GM12878 (cell line): ENCODE measurements at regions not wholly inside any gene's neighbourhood (a gene's known extent, or its start where the extent isn't known, plus 50 kb on each side); places are given as distances from the start of the nearest gene placed in this dataset.
A peak's percentile ranks its signal among the peaks of the same experiment; 100 is the strongest.

ENCODE experiments used
- ATAC-seq: fragments of 200-7000 bp; cut with Tn5 transposase; 3 replicates; pipeline ENCODE4 v1.9.1; 2020; ENCODE audit warnings: mild to moderate bottlenecking, moderate library complexity
- BruUV-seq: library from RNA; stranded (reverse); fragments of 400-500 nt; replicated peaks from 2 replicates; lab custom pipeline; 2021; lab: Mats Ljungman, UMichigan
- CTCF ChIA-PET: fragments of 300-600 bp; sonication (Branson Sonifier 250); formaldehyde crosslinking; extraction: SDS; loops from one replicate; lab custom pipeline; 2021; ENCODE audit warnings: inconsistent platforms; lab: Yijun Ruan, JAX
- POLR2A ChIA-PET: fragments of 350-600 bp; formaldehyde crosslinking; extraction: SDS; loops from one replicate; lab custom pipeline; 2021; ENCODE audit warnings: inconsistent platforms; lab: Charles Lee
- RAD21 ChIA-PET: fragments of 300-600 bp; sonication (Branson Sonifier 250); formaldehyde crosslinking; loops from one replicate; lab custom pipeline; 2023; ENCODE audit warnings: antibody characterized with exemption; ENCODE audit not compliant: unreplicated experiment; lab: Charles Lee
- SMC1A ChIA-PET: fragments of 300-600 bp; sonication (Branson Sonifier 250); formaldehyde crosslinking; loops from one replicate; lab custom pipeline; 2023; ENCODE audit not compliant: unreplicated experiment, uncharacterized antibody; lab: Charles Lee
- DNase-seq: peaks from one replicate; pipeline ENCODE4 v3.0.0-alpha.2; 2011; ENCODE audit warnings: low read depth, low spot score
- FAIRE-seq: peaks from 3 replicates; lab custom pipeline; 2011; peaks lifted over from hg19 to GRCh38; lab: Jason Lieb, UNC
- H2AFZ ChIP-seq: 2 replicates; pipeline ENCODE4 v1.6.0; 2011; ENCODE audit warnings: low read depth, low read length, control low read depth; ENCODE audit not compliant: control insufficient read depth
- H3K27ac ChIP-seq: 2 replicates; pipeline ENCODE4 v1.5.1; 2011; ENCODE audit warnings: control low read depth; ENCODE audit not compliant: control insufficient read depth, insufficient read depth
- H3K27me3 ChIP-seq, 2 experiments: replicated peaks in 1 of 2; 2 replicates each; pipeline versions ENCODE4 v1.6.0 to v1.6.1; 2011; ENCODE audit warnings: low read length in 1 of 2; ENCODE audit not compliant: control insufficient read depth in 2 of 2, insufficient read depth in 2 of 2
- H3K36me3 ChIP-seq, 2 experiments: 2 replicates each; pipeline ENCODE4 v1.5.1; 2011; ENCODE audit warnings: low read length in 1 of 2; ENCODE audit not compliant: control insufficient read depth in 2 of 2, insufficient read depth in 2 of 2
- H3K4me1 ChIP-seq: 2 replicates; pipeline ENCODE4 v1.6.1; 2011; ENCODE audit warnings: mild to moderate bottlenecking, low read length, moderate library complexity, mixed read lengths; ENCODE audit not compliant: control insufficient read depth, insufficient read depth
- H3K4me2 ChIP-seq: 2 replicates; pipeline ENCODE4 v1.6.0; 2011; ENCODE audit warnings: control low read depth; ENCODE audit not compliant: control insufficient read depth, insufficient read depth
- H3K4me3 ChIP-seq: fragments of 200-600 bp; sonication (generic); 2 replicates; pipeline ENCODE4 v1.5.1; 2016
- H3K79me2 ChIP-seq: 2 replicates; pipeline ENCODE4 v1.6.0; 2011; ENCODE audit warnings: low read length; ENCODE audit not compliant: control insufficient read depth, insufficient read depth
- H3K9ac ChIP-seq: 2 replicates; pipeline ENCODE4 v1.8.0; 2011; ENCODE audit warnings: low read length, control low read depth, mixed read lengths; ENCODE audit not compliant: control insufficient read depth, insufficient read depth
- H3K9me3 ChIP-seq: replicated peaks from 3 replicates; pipeline ENCODE4 v1.5.1; 2011; ENCODE audit warnings: mild to moderate bottlenecking, low read length; ENCODE audit not compliant: control insufficient read depth, insufficient read depth
- H4K20me1 ChIP-seq: 2 replicates; pipeline ENCODE4 v1.6.0; 2011; ENCODE audit not compliant: control insufficient read depth, insufficient read depth
- BMI1 ChIP-seq: fragments of 450-650 bp; IDR thresholded peaks from 2 replicates; pipeline ENCODE4 v1.6.1; 2016; ENCODE audit warnings: mild to moderate bottlenecking, moderate library complexity, borderline replicate concordance
- CTCF ChIP-seq, 3 experiments: IDR thresholded peaks in 2 of 3; conservative IDR thresholded peaks in 1 of 3; 2 replicates each; pipeline ENCODE4 v1.5.1; 2011; ENCODE audit warnings: low read depth in 3 of 3, low read length in 3 of 3, mild to moderate bottlenecking in 3 of 3, control low read depth in 2 of 3, moderate library complexity in 2 of 3, inconsistent platforms in 1 of 3, mixed read lengths in 1 of 3; ENCODE audit not compliant: control insufficient read depth in 2 of 3, insufficient read depth in 1 of 3; ENCODE audit errors: extremely low read depth in 1 of 3
- TCF3 ChIP-seq: IDR thresholded peaks from 2 replicates; pipeline ENCODE4 v1.6.1; 2012; ENCODE audit warnings: low read depth, mild to moderate bottlenecking, low read length, borderline replicate concordance; ENCODE audit not compliant: insufficient read depth
- ZNF24 ChIP-seq: fragments of 450-650 bp; IDR thresholded peaks from 2 replicates; pipeline ENCODE4 v1.6.1; 2017; ENCODE audit warnings: antibody characterized with exemption, mild to moderate bottlenecking
- ZNF274 ChIP-seq: IDR thresholded peaks from one replicate; pipeline ENCODE4 v1.8.0; 2011; ENCODE audit not compliant: insufficient read length, insufficient read depth
- WGBS: methylation state at CpG from one replicate; pipeline ENCODE4 v1.1.6; 2016; ENCODE audit warnings: low lambda C conversion rate; ENCODE audit not compliant: insufficient replicate concordance, insufficient coverage; ENCODE audit errors: missing lambda C conversion rate; 5-methylcytosine and 5-hydroxymethylcytosine counted together
- in situ Hi-C: fragments of 300-500 bp; cut with MboI; formaldehyde crosslinking; loops from 9 replicates; pipeline ENCODE4 v1.14.3; 2018; ENCODE audit warnings: mixed read lengths
- intact Hi-C: fragments of 100-400 bp; cut with micrococcal nuclease; formaldehyde crosslinking; loops from one replicate; pipeline ENCODE4 v1.14.2; 2022; ENCODE audit not compliant: unreplicated experiment

GRCh38 chr13:88068975-88069374, 397.8 kb downstream of the SLITRK5 start:
- H3K27ac ChIP-seq: no peak overlapping the region
- BruUV-seq: no TSS peak
- no peak for DNase-seq
- ChIA-PET POLR2A (no interaction called here), SMC1A (interaction anchor here (1.0 to 1.7 kb wide), 2 partner anchors 995 to 998 kb away, joined by 4 read pairs; no protein-coding TSS in a partner anchor), CTCF (interaction anchor here (1.4 to 2.1 kb wide), 2 partner anchors 10 to 16 kb away, joined by 4 to 10 read pairs; no protein-coding TSS in a partner anchor), RAD21 (no interaction called here)
- peak in 1 of 3 experiments; percentile 10; a peak in 1 of 6 replicates for TF ChIP-seq CTCF (IDR thresholded peaks at IDR 0.05 in 2 of 3, conservative IDR thresholded peaks at IDR 0.05 in 1 of 3; ENCODE audit: control insufficient read depth in 2 of 3, extremely low read depth in 1 of 3, insufficient read depth in 1 of 3, low read depth in 3 of 3, low read length in 3 of 3)
- no peak for TF ChIP-seq BMI1
- no peak overlapping the region for H3K4me2 ChIP-seq
- H3K36me3 ChIP-seq: no peaks in the 10 kb centered on the region
- no peak overlapping the region for H3K4me3 ChIP-seq
- no peaks in the 10 kb centered on the region for H3K9me3 ChIP-seq
- H3K4me1 ChIP-seq: no peaks in the 10 kb centered on the region
- 62% methylated on average over 11 of the region's 11 CpGs for WGBS
- no peak overlapping the region for H2AFZ ChIP-seq
- FAIRE-seq: no peak
- H3K27me3 ChIP-seq: no peaks in the 10 kb centered on the region
- intact Hi-C loops (loop anchor here (5.0 kb wide), 1 partner anchor 998 kb away; no protein-coding TSS in a partner anchor), in situ Hi-C loops (no loop called here)
- no peak overlapping the region for H3K9ac ChIP-seq
- H4K20me1 ChIP-seq: no peaks in the 10 kb centered on the region
- ATAC-seq: peak; percentile 60
- H3K79me2 ChIP-seq: no peaks in the 10 kb centered on the region

GRCh38 chr13:88071371-88071770, 400.2 kb downstream of the SLITRK5 start:
- Histone ChIP-seq H3K27ac (no peak overlapping the region), H3K4me1 (no peaks in the 10 kb centered on the region), H3K9me3 (no peaks in the 10 kb centered on the region), H3K9ac (no peak overlapping the region), H3K4me2 (no peak overlapping the region), H3K4me3 (no peak overlapping the region), H3K79me2 (no peaks in the 10 kb centered on the region), H3K27me3 (no peaks in the 10 kb centered on the region), H4K20me1 (no peaks in the 10 kb centered on the region), H2AFZ (no peak overlapping the region), H3K36me3 (no peaks in the 10 kb centered on the region)
- SMC1A ChIA-PET: no interaction called here
- RAD21 ChIA-PET: no interaction called here
- BruUV-seq: no TSS peak
- DNase-seq (no peak), FAIRE-seq (no peak), ATAC-seq (no peak; the same call in 2 of the 3 replicates)
- in situ Hi-C loops: no loop called here
- intact Hi-C loops: no loop called here
- CTCF ChIA-PET: no interaction called here
- 0% methylated on average over 1 of the region's 1 CpG for WGBS
- TF ChIP-seq ZNF274 (no peak), ZNF24 (no peak), TCF3 (no peak)
- POLR2A ChIA-PET: no interaction called here
